NCI-H1048 (cell line): ENCODE measurements at regions not wholly inside any gene's neighbourhood (a gene's known extent, or its start where the extent isn't known, plus 50 kb on each side); places are given as distances from the start of the nearest gene placed in this dataset.
"Not testable (repeated sequence)": the region's sequence is repeated elsewhere in the genome, so short reads cannot be mapped to it uniquely, and the experiment has no call there.

ENCODE experiments used
- DNase-seq: peaks from one replicate; lab custom pipeline; 2025; lab: John Stamatoyannopoulos, UW

- DNase-seq, result no peak
These were observed 605.8 kb upstream of the CDH11 start for GRCh38 chr16:65727534-65728137.

- DNase-seq, result no peak
These were observed 603.4 kb upstream of the CDH11 start for GRCh38 chr16:65725156-65725845.

GRCh38 chr16:65722429-65722828 is 600.6 kb upstream of the CDH11 start:
- no peak for DNase-seq

DNA sequence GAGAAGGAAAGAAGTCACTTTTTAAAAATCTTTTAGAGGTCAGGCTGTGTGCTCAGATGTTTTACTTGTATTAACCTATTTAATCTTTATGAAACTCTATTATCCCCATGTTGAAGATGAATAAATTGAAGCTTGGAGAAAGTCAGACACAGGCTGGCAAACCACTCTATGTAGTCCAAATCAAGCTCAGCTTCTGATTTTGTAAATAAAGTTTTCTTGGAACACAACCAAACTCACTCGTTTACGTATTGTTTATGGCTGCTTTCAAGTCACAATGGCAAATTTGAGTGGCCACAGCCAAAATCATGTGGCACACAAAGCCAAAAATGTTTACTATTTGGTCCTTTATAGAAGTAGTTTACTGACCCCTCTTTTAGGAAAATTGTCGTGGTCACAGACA is 596.0 kb upstream of the CDH11 start:
- no peak for DNase-seq

- DNase-seq, result no peak
These were observed 595.2 kb upstream of the CDH11 start for GRCh38 chr16:65716737-65717700.

GRCh38 chr16:65713181-65713808 is 591.4 kb upstream of the CDH11 start:
- no peak for DNase-seq

- no peak for DNase-seq
These were observed 588.2 kb upstream of the CDH11 start for GRCh38 chr16:65710107-65710506.

DNA sequence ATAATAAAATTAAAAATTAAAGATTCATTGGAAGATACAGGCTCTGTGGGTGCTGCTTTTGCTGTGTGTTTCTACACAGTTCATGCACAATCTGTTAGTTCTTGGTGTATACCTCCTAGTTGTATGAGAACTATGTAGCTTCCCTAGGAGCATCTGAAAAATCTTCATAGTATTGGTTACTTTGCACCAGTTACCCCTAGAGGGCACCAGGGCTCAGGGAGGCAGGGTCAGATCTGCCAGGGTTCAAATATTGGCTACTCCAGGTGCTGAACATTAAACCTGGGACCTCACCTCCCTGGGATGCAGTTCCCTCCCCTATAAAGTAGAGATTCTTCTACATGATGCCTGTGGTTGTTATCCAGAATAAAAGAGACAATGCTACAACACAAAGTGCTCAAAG is 583.0 kb upstream of the CDH11 start:
- DNase-seq, result no peak

DNA sequence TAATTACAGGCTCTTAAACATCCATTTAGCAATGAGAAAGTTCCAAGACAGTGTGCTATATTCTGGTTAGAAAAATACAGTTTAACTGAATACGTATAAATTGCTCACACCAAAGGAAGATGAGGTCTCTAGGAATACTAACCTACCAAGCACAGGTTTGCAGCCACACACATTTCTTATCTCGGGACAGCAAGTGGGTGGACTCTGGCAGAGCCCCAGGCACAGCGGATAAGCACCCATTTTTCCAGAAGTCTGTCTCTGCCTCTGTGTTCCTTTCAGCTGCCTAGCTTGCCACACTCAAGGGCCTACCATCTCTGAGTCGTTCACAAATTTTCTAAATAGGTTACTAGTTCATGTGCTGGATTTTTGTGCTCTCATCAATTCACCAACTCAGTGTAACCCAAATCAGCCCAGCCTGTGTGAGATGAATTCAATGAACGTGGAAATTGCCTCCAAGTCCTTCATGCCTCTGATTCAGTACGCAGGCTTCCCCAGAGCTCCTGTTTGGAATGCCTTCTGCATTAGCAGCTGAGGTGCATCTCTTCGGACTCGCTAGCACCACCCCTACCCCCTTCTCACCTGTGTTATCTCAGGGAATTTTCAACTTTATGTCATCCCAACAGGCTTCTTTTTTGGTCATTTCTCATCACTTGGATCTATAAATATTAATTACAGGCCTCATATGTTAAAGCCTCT is 581.0 kb upstream of the CDH11 start:
- DNase-seq, result no peak

- DNase-seq, result no peak
These were observed 578.7 kb upstream of the CDH11 start for GRCh38 chr16:65700596-65700995.

DNA sequence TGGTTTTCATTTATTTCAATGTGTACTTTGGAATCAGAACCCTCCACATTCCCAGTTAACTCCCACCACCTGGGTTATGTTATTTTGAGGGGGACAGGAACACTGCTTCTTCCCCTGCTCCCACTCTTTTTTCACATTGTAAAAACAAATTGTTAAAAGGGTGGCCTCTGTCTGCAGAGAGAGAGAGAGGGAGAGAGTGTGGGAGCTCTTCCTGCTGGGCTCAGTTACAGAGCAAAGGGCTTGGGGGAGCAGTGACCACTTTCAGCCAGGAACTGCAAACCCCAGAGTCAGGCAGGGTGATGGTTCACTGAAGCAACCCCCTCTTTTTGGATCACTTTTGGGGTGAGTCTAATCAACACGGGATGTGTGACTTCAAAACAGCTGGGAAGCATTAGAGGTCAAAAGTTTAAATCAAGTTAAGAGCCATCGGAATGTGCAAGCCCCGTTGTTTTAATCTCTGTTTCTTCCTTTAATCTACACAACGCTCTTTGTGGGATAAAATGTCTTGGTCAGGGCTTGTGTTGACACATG is 577.0 kb upstream of the CDH11 start:
- no peak for DNase-seq

DNA sequence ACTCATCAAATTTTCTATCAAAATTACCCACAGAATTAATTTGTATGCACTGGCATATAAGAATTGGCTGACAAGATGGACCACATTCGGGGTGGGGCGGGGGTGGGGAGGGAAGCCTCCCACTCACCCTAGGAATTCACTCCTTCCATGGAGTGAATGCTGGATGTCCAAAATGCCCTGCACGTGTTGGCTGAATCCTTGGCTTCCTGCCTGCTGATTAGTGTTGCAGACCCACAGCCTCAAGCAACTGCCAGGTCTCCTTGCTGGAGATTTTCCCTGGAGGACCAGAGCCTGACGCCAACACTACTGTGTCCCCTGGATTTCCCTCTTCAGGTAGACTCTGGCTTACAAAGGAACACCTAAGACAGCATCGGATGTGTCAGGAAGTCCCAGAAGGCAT is 575.7 kb upstream of the CDH11 start:
- no peak for DNase-seq

DNA sequence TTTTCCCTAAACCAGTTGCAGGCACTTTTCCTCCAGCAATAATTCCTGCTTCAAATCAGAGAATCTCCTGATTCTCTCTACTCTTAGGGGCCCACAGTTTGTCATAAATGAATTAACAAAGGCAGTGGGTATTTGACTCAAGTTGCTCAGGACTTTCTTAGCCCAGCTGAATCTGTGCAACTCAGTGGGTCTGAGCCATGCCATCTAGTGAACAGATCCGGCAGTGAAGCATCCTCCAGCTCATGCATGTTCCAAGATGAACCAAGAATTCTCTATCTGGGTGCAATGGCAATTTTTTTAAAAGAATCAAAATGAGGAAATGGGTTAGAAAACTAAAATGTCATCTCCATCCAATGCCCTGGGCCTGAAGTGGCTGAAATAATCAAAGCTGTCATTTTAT is 575.2 kb upstream of the CDH11 start:
- DNase-seq, result no peak

GRCh38 chr16:65691846-65692245 is 570.0 kb upstream of the CDH11 start:
- not testable (repeated sequence) for DNase-seq

- DNase-seq, result no peak
These were observed 567.9 kb upstream of the CDH11 start for GRCh38 chr16:65689726-65690125.

- no peak for DNase-seq
These were observed 566.4 kb upstream of the CDH11 start for GRCh38 chr16:65688301-65688700.

GRCh38 chr16:65684230-65684629 is 562.4 kb upstream of the CDH11 start:
- DNase-seq, result no peak

DNA sequence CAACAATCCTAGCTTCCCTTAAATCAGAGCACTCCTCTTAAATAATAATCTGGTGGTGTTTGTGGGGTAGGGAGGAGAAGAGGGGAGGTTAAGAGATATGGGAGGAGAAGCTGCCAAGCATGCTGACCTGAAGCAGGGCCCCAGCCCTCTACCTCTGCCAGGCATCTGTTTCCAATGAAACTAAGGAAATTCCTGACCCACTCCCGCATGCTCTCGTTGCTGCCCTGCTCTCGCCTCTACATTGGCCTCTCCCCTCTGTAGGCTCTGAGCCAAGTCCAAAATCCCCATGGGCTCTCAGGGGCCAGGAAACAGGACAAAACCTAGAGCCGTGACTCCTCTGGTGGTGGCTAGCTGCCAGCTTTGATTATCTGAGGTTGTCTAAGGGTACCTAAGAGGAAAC is 559.5 kb upstream of the CDH11 start:
- DNase-seq, result no peak

- DNase-seq, result no peak
These were observed 557.9 kb upstream of the CDH11 start for GRCh38 chr16:65679785-65680184.

DNA sequence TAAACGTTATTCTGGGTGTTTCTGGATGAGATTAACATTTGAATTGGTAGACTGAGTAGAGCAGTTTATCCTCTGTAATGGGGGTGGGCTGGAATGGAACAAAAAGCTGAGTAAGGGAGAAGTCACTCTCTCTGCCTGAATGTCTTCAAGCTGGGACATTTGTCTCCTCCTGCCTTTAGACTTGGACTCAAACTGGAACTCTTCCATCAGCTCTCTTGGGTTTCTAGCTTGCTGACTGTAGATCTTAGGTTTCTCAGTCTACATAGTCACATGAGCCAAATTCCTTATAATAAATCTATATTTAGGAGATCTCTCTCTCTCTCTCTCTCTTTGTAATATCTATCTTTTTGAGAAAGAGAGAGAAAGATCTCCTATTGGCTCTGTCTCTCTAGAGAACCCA is 553.3 kb upstream of the CDH11 start:
- DNase-seq, result no peak

GRCh38 chr16:65672960-65673359 is 551.1 kb upstream of the CDH11 start:
- DNase-seq, result no peak

- no peak for DNase-seq
These were observed 549.2 kb upstream of the CDH11 start for GRCh38 chr16:65671071-65671470.
